GM23248 (cell line): ENCODE measurements at regions not wholly inside any gene's neighbourhood (a gene's known extent, or its start where the extent isn't known, plus 50 kb on each side); places are given as distances from the start of the nearest gene placed in this dataset.

Experiments
- DNase-seq: peaks from one replicate; pipeline ENCODE4 v3.0.0-alpha.2; 2015
- H2AFZ ChIP-seq: fragments of 200-600 bp; sonication (generic); 2 replicates; pipeline ENCODE4 v1.6.1; 2016; ENCODE audit warnings: antibody characterized with exemption
- H3F3A ChIP-seq: fragments of 200-600 bp; sonication (generic); 2 replicates; pipeline ENCODE4 v1.6.1; 2016; ENCODE audit warnings: mild to moderate bottlenecking, antibody characterized with exemption, mixed run types; ENCODE audit not compliant: insufficient read depth
- H3K27ac ChIP-seq: fragments of 200-600 bp; sonication (generic); 2 replicates; pipeline ENCODE4 v1.5.1; 2016; ENCODE audit warnings: mild to moderate bottlenecking
- H3K27me3 ChIP-seq: fragments of 200-600 bp; sonication (generic); replicated peaks from 2 replicates; pipeline ENCODE4 v1.6.1; 2016; ENCODE audit warnings: mild to moderate bottlenecking; ENCODE audit not compliant: insufficient read depth
- H3K36me3 ChIP-seq: fragments of 200-600 bp; sonication (generic); 2 replicates; pipeline ENCODE4 v1.6.1; 2016; ENCODE audit warnings: low read depth, mild to moderate bottlenecking
- H3K4me1 ChIP-seq: fragments of 200-600 bp; sonication (generic); 2 replicates; pipeline ENCODE4 v1.6.1; 2016; ENCODE audit warnings: mild to moderate bottlenecking; ENCODE audit not compliant: insufficient read depth
- H3K4me2 ChIP-seq: fragments of 200-600 bp; sonication (generic); one replicate; pipeline ENCODE4 v1.6.1; 2016; ENCODE audit warnings: mild to moderate bottlenecking; ENCODE audit not compliant: unreplicated experiment
- H3K4me3 ChIP-seq: fragments of 200-600 bp; sonication (generic); 2 replicates; pipeline ENCODE4 v1.5.1; 2016; ENCODE audit warnings: mild to moderate bottlenecking
- H3K79me2 ChIP-seq: fragments of 200-600 bp; sonication (generic); 2 replicates; pipeline ENCODE4 v1.6.1; 2016; ENCODE audit warnings: mild to moderate bottlenecking; ENCODE audit not compliant: insufficient read depth
- H3K9ac ChIP-seq: fragments of 200-600 bp; sonication (generic); 2 replicates; pipeline ENCODE4 v1.6.1; 2016; ENCODE audit warnings: mild to moderate bottlenecking
- H3K9me2 ChIP-seq: fragments of 200-600 bp; sonication (generic); 2 replicates; pipeline ENCODE4 v1.6.1; 2016; ENCODE audit warnings: mixed run types, mild to moderate bottlenecking, moderate library complexity; ENCODE audit not compliant: insufficient read depth
- H3K9me3 ChIP-seq: fragments of 200-600 bp; sonication (generic); one replicate; pipeline ENCODE4 v1.6.1; 2017; ENCODE audit warnings: low read depth
- H4K20me1 ChIP-seq: fragments of 200-600 bp; sonication (generic); 2 replicates; pipeline ENCODE4 v1.6.0; 2016; ENCODE audit not compliant: insufficient read depth
- EZH2 ChIP-seq: fragments of 200-600 bp; sonication (generic); IDR thresholded peaks from 2 replicates; pipeline ENCODE4 v1.6.1; 2018; ENCODE audit warnings: antibody characterized with exemption, mild to moderate bottlenecking; ENCODE audit not compliant: insufficient read depth, poor library complexity, severe bottlenecking
- EZH2phosphoT487 ChIP-seq: fragments of 200-600 bp; sonication (generic); IDR thresholded peaks from 2 replicates; pipeline ENCODE4 v1.6.1; 2018; ENCODE audit warnings: antibody characterized with exemption, moderate library complexity, mild to moderate bottlenecking, low read depth; ENCODE audit not compliant: insufficient read depth
- whole genome bisulfite sequencing, 2 experiments: methylation state at CpG; one replicate each; pipeline ENCODE4 v1.1.6; 2015 to 2017; ENCODE audit warnings: low lambda C conversion rate in 2 of 2, low coverage in 1 of 2; ENCODE audit errors: missing lambda C conversion rate in 2 of 2; 5-methylcytosine and 5-hydroxymethylcytosine counted together
- in situ Hi-C: fragments of 300-500 bp; cut with MboI; formaldehyde crosslinking; loops from 2 replicates; pipeline ENCODE4 v1.15.0; 2020

GRCh38 chr3:111244760-111245159 lies 173.1 kb downstream of the NECTIN3 start:
- DNase-seq: peak; percentile 69
- no peaks in the 10 kb centered on the region for H3K79me2 ChIP-seq
- H3K27ac ChIP-seq: 0 out of 2 replicates have a peak overlapping the region, but pooled peaks have one; percentile 3
- 25 to 50% methylated on average over 1 of the region's 1 CpG for WGBS, 2 experiments
- H3K9me3 ChIP-seq: no peaks in the 10 kb centered on the region
- no peaks in the 10 kb centered on the region for H3K36me3 ChIP-seq
- H3K4me1 ChIP-seq: peaks cover 27% of the 10 kb centered on the region
- TF ChIP-seq EZH2phosphoT487: no peak
- peak overlapping the region; percentile 54 for H2AFZ ChIP-seq
- H3K9ac ChIP-seq: no peak overlapping the region
- H3F3A ChIP-seq: peaks cover 28% of the 10 kb centered on the region
- no peaks in the 10 kb centered on the region for H4K20me1 ChIP-seq
- peak overlapping the region; percentile 62 for H3K4me2 ChIP-seq
- H3K4me3 ChIP-seq: 0 out of 2 replicates have a peak overlapping the region, but pooled peaks have one; percentile 33
- H3K9me2 ChIP-seq: peaks cover 4% of the 10 kb centered on the region; the same call in 1 of the 2 replicates
- H3K27me3 ChIP-seq: no peaks in the 10 kb centered on the region
- in situ Hi-C loops: no loop called here

- Histone ChIP-seq H3K9ac (no peak overlapping the region), H3K79me2 (no peaks in the 10 kb centered on the region), H3K4me2 (no peak overlapping the region), H3K9me2 (peaks cover 4% of the 10 kb centered on the region; the same call in 1 of the 2 replicates), H3K4me1 (peaks cover 27% of the 10 kb centered on the region), H3K4me3 (no peak overlapping the region), H4K20me1 (no peaks in the 10 kb centered on the region), H3F3A (peaks cover 28% of the 10 kb centered on the region), H2AFZ (peak overlapping the region; percentile 34; the same call in 1 of the 2 replicates), H3K27ac (peak overlapping the region; percentile 30), H3K9me3 (no peaks in the 10 kb centered on the region), H3K36me3 (no peaks in the 10 kb centered on the region), H3K27me3 (no peaks in the 10 kb centered on the region)
- in situ Hi-C loops: no loop called here
- TF ChIP-seq EZH2phosphoT487 (no peak), EZH2 (no peak)
- DNase-seq: peak; percentile 90
- WGBS, 2 experiments: 33 to 35% methylated on average over 7 of the region's 7 CpGs
Measured at GRCh38 chr3:111246967-111247760, 175.5 kb downstream of the NECTIN3 start.

GRCh38 chr3:111248406-111248805 lies 176.8 kb downstream of the NECTIN3 start:
- in situ Hi-C loops: no loop called here
- Histone ChIP-seq H3K27me3 (no peaks in the 10 kb centered on the region), H3K9me2 (peaks cover 4% of the 10 kb centered on the region; the same call in 1 of the 2 replicates), H3K4me1 (peaks cover 27% of the 10 kb centered on the region), H3F3A (peaks cover 28% of the 10 kb centered on the region), H3K4me3 (no peak overlapping the region), H3K27ac (no peak overlapping the region), H2AFZ (no peak overlapping the region), H3K9ac (no peak overlapping the region), H3K36me3 (no peaks in the 10 kb centered on the region), H3K9me3 (no peaks in the 10 kb centered on the region), H3K79me2 (no peaks in the 10 kb centered on the region), H4K20me1 (no peaks in the 10 kb centered on the region), H3K4me2 (no peak overlapping the region)
- TF ChIP-seq EZH2phosphoT487 (no peak), EZH2 (no peak)
- no peak for DNase-seq
- WGBS, 2 experiments: 86 to 92% methylated on average over 1 of the region's 1 CpG

- Histone ChIP-seq H3K9ac (no peak overlapping the region), H3K9me2 (peaks cover 4% of the 10 kb centered on the region; the same call in 1 of the 2 replicates), H3K27ac (no peak overlapping the region), H3K4me2 (no peak overlapping the region), H3F3A (peaks cover 26% of the 10 kb centered on the region), H3K4me3 (no peak overlapping the region), H3K27me3 (no peaks in the 10 kb centered on the region), H4K20me1 (no peaks in the 10 kb centered on the region), H3K9me3 (no peaks in the 10 kb centered on the region), H3K4me1 (peaks cover 26% of the 10 kb centered on the region), H2AFZ (no peak overlapping the region), H3K36me3 (no peaks in the 10 kb centered on the region), H3K79me2 (no peaks in the 10 kb centered on the region)
- DNase-seq: no peak
- in situ Hi-C loops: no loop called here
- TF ChIP-seq EZH2phosphoT487 (no peak), EZH2 (no peak)
Measured at GRCh38 chr3:111249421-111249820, 177.8 kb downstream of the NECTIN3 start.
